IMR-90 (cell line): ENCODE measurements at regions not wholly inside any gene's neighbourhood (a gene's known extent, or its start where the extent isn't known, plus 50 kb on each side); places are given as distances from the start of the nearest gene placed in this dataset.

Experiments used
- ATAC-seq: fragments of 200-7000 bp; cut with Tn5 transposase; 2 replicates; pipeline ENCODE4 v1.9.1; 2020; ENCODE audit warnings: low read depth, mild to moderate bottlenecking, moderate library complexity
- BruUV-seq: library from RNA; stranded (reverse); fragments of 400-500 nt; replicated peaks from 2 replicates; lab custom pipeline; 2021; lab: Mats Ljungman, UMichigan
- CTCF ChIA-PET: fragments of 300-600 bp; formaldehyde crosslinking; extraction: SDS; loops from one replicate; lab custom pipeline; 2021; ENCODE audit warnings: antibody characterized with exemption; lab: Yijun Ruan, JAX
- POLR2A ChIA-PET: fragments of 300-600 bp; sonication (Branson Sonifier 250); formaldehyde crosslinking; loops from one replicate; lab custom pipeline; 2022; ENCODE audit warnings: antibody characterized with exemption; ENCODE audit not compliant: unreplicated experiment; lab: Charles Lee
- DNase-seq: peaks from one replicate; pipeline ENCODE4 v3.0.0; 2013
- H2AFZ ChIP-seq: replicated peaks from 2 replicates; pipeline ENCODE3; 2013; ENCODE audit warnings: low read length, mild to moderate bottlenecking; ENCODE audit not compliant: poor library complexity
- H2AK5ac ChIP-seq: 2 replicates; pipeline ENCODE4 v1.6.1; 2013; ENCODE audit warnings: low read depth, low read length, inconsistent platforms
- H2AK9ac ChIP-seq: replicated peaks from 2 replicates; pipeline ENCODE3; 2013; ENCODE audit warnings: mild to moderate bottlenecking, low read depth, low read length, moderate library complexity; ENCODE audit not compliant: poor library complexity
- H2BK120ac ChIP-seq: 2 replicates; pipeline ENCODE4 v1.6.1; 2013; ENCODE audit warnings: low read depth, low read length, inconsistent platforms
- H2BK15ac ChIP-seq: 3 replicates; pipeline ENCODE4 v1.6.1; 2013; ENCODE audit warnings: low read depth, low read length, inconsistent platforms
- H2BK20ac ChIP-seq: 2 replicates; pipeline ENCODE4 v1.6.1; 2013; ENCODE audit warnings: low read depth, mild to moderate bottlenecking, inconsistent platforms, low read length, moderate library complexity
- H2BK5ac ChIP-seq: 2 replicates; pipeline ENCODE4 v1.6.1; 2013; ENCODE audit warnings: mild to moderate bottlenecking, low read depth, low read length, inconsistent platforms; ENCODE audit not compliant: poor library complexity, severe bottlenecking
- H3K14ac ChIP-seq: replicated peaks from 2 replicates; pipeline ENCODE4 v1.6.1; 2013; ENCODE audit warnings: low read depth, low read length, inconsistent platforms
- H3K18ac ChIP-seq: 2 replicates; pipeline ENCODE4 v1.6.1; 2013; ENCODE audit warnings: low read depth, low read length, control low read depth
- H3K23ac ChIP-seq: 2 replicates; pipeline ENCODE4 v1.6.1; 2013; ENCODE audit warnings: low read depth, low read length, inconsistent platforms
- H3K27ac ChIP-seq: 2 replicates; pipeline ENCODE4 v1.5.1; 2013; ENCODE audit warnings: mild to moderate bottlenecking, control low read depth, low read length; ENCODE audit not compliant: insufficient read depth
- H3K27me3 ChIP-seq: 2 replicates; pipeline ENCODE4 v1.6.1; 2013; ENCODE audit warnings: low read length; ENCODE audit not compliant: control insufficient read depth, insufficient read depth
- H3K36me3 ChIP-seq: 2 replicates; pipeline ENCODE4 v1.6.1; 2013; ENCODE audit warnings: low read length, mixed read lengths; ENCODE audit not compliant: control insufficient read depth, insufficient read depth
- H3K4ac ChIP-seq: 2 replicates; pipeline ENCODE4 v1.6.1; 2013; ENCODE audit warnings: low read depth, low read length, inconsistent platforms
- H3K4me1 ChIP-seq: 2 replicates; pipeline ENCODE4 v1.6.1; 2013; ENCODE audit warnings: low read length, mixed read lengths; ENCODE audit not compliant: control insufficient read depth, insufficient read depth
- H3K4me2 ChIP-seq: 2 replicates; pipeline ENCODE4 v1.6.1; 2013; ENCODE audit warnings: low read depth, mild to moderate bottlenecking, control low read depth, low read length, moderate library complexity
- H3K4me3 ChIP-seq: 2 replicates; pipeline ENCODE4 v1.5.1; 2013; ENCODE audit warnings: low read depth, mild to moderate bottlenecking, control low read depth, low read length, moderate library complexity; ENCODE audit not compliant: insufficient read depth
- H3K56ac ChIP-seq: 2 replicates; pipeline ENCODE4 v1.6.1; 2013; ENCODE audit warnings: low read length, inconsistent platforms; ENCODE audit not compliant: insufficient read depth; ENCODE audit errors: extremely low read depth
- H3K79me1 ChIP-seq, 2 experiments: 2 replicates each; pipeline ENCODE4 v1.6.1; 2013; ENCODE audit warnings: low read length in 2 of 2, inconsistent platforms in 1 of 2, low read depth in 1 of 2
- H3K9ac ChIP-seq: 2 replicates; pipeline ENCODE4 v1.6.1; 2013; ENCODE audit warnings: low read depth, low read length, control low read depth
- H3K9me1 ChIP-seq: 2 replicates; pipeline ENCODE4 v1.6.1; 2013; ENCODE audit warnings: low read length, inconsistent platforms; ENCODE audit not compliant: insufficient read depth
- H3K9me3 ChIP-seq: 2 replicates; pipeline ENCODE4 v1.6.1; 2013; ENCODE audit warnings: low read length; ENCODE audit not compliant: control insufficient read depth, insufficient read depth
- H4K20me1 ChIP-seq: 2 replicates; pipeline ENCODE4 v1.6.1; 2013; ENCODE audit warnings: low read length, inconsistent platforms; ENCODE audit not compliant: insufficient read depth
- H4K5ac ChIP-seq: 2 replicates; pipeline ENCODE4 v1.6.1; 2013; ENCODE audit warnings: mild to moderate bottlenecking, low read depth, low read length, control low read depth
- H4K8ac ChIP-seq, 2 experiments: 2 replicates each; pipeline ENCODE4 v1.6.1; 2013; ENCODE audit warnings: low read depth in 2 of 2, low read length in 2 of 2, control low read depth in 1 of 2, inconsistent platforms in 1 of 2
- H4K91ac ChIP-seq: 2 replicates; pipeline ENCODE4 v1.6.1; 2013; ENCODE audit warnings: low read depth, low read length, inconsistent platforms; ENCODE audit not compliant: insufficient read depth
- BHLHE40 ChIP-seq: fragments of 150-350 bp; IDR thresholded peaks from 2 replicates; pipeline ENCODE4 v1.6.1; 2016; ENCODE audit warnings: mild to moderate bottlenecking, low read depth, low read length
- CEBPB ChIP-seq: IDR thresholded peaks from 2 replicates; pipeline ENCODE4 v1.6.1; 2012; ENCODE audit warnings: low read depth, low read length, improper control_type of control experiment
- CTCF ChIP-seq: conservative IDR thresholded peaks from 2 replicates; pipeline ENCODE4 v1.5.1; 2012; ENCODE audit warnings: mild to moderate bottlenecking, low read depth, low read length, improper control_type of control experiment
- ELK1 ChIP-seq: fragments of 150-350 bp; IDR thresholded peaks from 2 replicates; pipeline ENCODE4 v1.6.1; 2016; ENCODE audit warnings: low read depth, mild to moderate bottlenecking, low read length, moderate library complexity, borderline replicate concordance
- MAFK ChIP-seq: IDR thresholded peaks from 2 replicates; pipeline ENCODE4 v1.6.1; 2012; ENCODE audit warnings: low read depth, low read length, improper control_type of control experiment
- MAZ ChIP-seq: IDR thresholded peaks from 2 replicates; pipeline ENCODE4 v1.6.1; 2012; ENCODE audit warnings: low read depth, mild to moderate bottlenecking, low read length, improper control_type of control experiment, moderate library complexity, borderline replicate concordance
- NFE2L2 ChIP-seq: fragments of 150-350 bp; IDR thresholded peaks from 2 replicates; pipeline ENCODE4 v1.6.1; 2016; ENCODE audit warnings: low read depth, mild to moderate bottlenecking, low read length
- POLR2A ChIP-seq: IDR thresholded peaks from 2 replicates; pipeline ENCODE4 v1.6.1; 2012; ENCODE audit warnings: mild to moderate bottlenecking, low read depth, low read length
- RAD21 ChIP-seq: IDR thresholded peaks from 2 replicates; pipeline ENCODE4 v1.6.1; 2012; ENCODE audit warnings: low read length, improper control_type of control experiment
- RFX5 ChIP-seq: IDR thresholded peaks from 2 replicates; pipeline ENCODE4 v1.8.0; 2012; ENCODE audit warnings: low read depth, mild to moderate bottlenecking, low read length, moderate library complexity
- SMC3 ChIP-seq: fragments of 150-350 bp; IDR thresholded peaks from 2 replicates; pipeline ENCODE4 v1.6.1; 2016; ENCODE audit warnings: low read depth, mild to moderate bottlenecking, antibody characterized with exemption, low read length, moderate library complexity
- USF2 ChIP-seq: fragments of 150-350 bp; IDR thresholded peaks from 2 replicates; pipeline ENCODE4 v1.6.1; 2017; ENCODE audit warnings: mild to moderate bottlenecking, antibody characterized with exemption, low read length, low read depth
- whole genome bisulfite sequencing, 2 experiments: methylation state at CpG; one replicate each; pipeline versions ENCODE4 v1.1.5 to v1.1.7; 2013; ENCODE audit warnings: missing lambda C conversion rate in 2 of 2; ENCODE audit not compliant: insufficient read length in 1 of 2; ENCODE audit errors: extremely low coverage in 2 of 2; 5-methylcytosine and 5-hydroxymethylcytosine counted together
- dilution Hi-C: fragments of 300-500 bp; cut with HindIII; formaldehyde crosslinking; loops from one replicate; pipeline ENCODE4 v1.14.3; 2018; ENCODE audit warnings: low sequenced_read_pairs; ENCODE audit not compliant: unreplicated experiment
- in situ Hi-C: fragments of 300-500 bp; cut with MboI; formaldehyde crosslinking; loops from 3 replicates; pipeline ENCODE4 v1.14.3; 2019; ENCODE audit warnings: low sequenced_read_pairs, inconsistent platforms, mixed read lengths
- intact Hi-C: fragments of 100-400 bp; cut with micrococcal nuclease; formaldehyde crosslinking; loops from 2 replicates; pipeline ENCODE4 v1.10.0; 2022

DNA sequence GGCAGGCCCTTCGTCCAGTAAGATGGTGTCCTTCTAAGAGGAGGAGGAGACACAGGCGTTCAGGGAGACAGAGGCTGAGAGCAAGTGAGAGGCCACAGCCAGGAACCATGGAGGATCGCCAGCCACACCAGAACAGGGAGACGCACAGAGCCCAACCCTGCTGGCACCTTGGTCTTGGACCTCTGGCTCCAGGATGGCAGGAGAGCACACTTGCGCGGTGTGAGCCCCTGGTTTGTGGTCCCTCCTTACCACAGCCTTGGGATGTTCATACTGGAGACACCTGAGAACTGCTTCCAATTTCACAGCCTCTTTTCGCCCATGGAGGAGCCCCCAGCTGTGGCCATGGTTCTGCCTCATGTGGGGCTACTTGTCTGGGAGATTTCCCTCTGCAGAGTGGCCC, 222.4 kb downstream of the DLL1 start:
- no peak overlapping the region for H2AFZ ChIP-seq
- peaks cover 29% of the 10 kb centered on the region; the same call in 1 of the 2 replicates for H3K9me3 ChIP-seq
- H2BK120ac ChIP-seq: no peak overlapping the region
- no peak overlapping the region for H3K4ac ChIP-seq
- no peak for TF ChIP-seq RFX5
- TF ChIP-seq MAFK: no peak
- no peak for TF ChIP-seq RAD21
- TF ChIP-seq MAZ: no peak
- no peak for TF ChIP-seq SMC3
- no peak for TF ChIP-seq CEBPB
- no peak for TF ChIP-seq NFE2L2
- no peak for TF ChIP-seq BHLHE40
- TF ChIP-seq USF2: no peak
- TF ChIP-seq ELK1: no peak
- TF ChIP-seq CTCF: no peak
- no peak for TF ChIP-seq POLR2A
- ChIA-PET POLR2A (no interaction called here), CTCF (no interaction called here)
- H3K27me3 ChIP-seq: no peaks in the 10 kb centered on the region
- H4K20me1 ChIP-seq: no peaks in the 10 kb centered on the region
- no peak overlapping the region for H3K4me3 ChIP-seq
- ATAC-seq: no peak
- no peak overlapping the region for H3K18ac ChIP-seq
- dilution Hi-C loops (no loop called here), intact Hi-C loops (no loop called here), in situ Hi-C loops (no loop called here)
- no peak overlapping the region for H2AK5ac ChIP-seq
- H2BK15ac ChIP-seq: no peak overlapping the region
- no peaks in the 10 kb centered on the region for H3K36me3 ChIP-seq
- no peak overlapping the region for H3K14ac ChIP-seq
- H4K8ac ChIP-seq: no peak overlapping the region
- 40% methylated on average over 2 of the region's 7 CpGs; no CpG with 5 or more reads in 1 of the 2 experiments for WGBS, 2 experiments
- H3K23ac ChIP-seq: no peak overlapping the region
- H3K79me1 ChIP-seq: no peaks in the 10 kb centered on the region
- H3K27ac ChIP-seq: no peak overlapping the region
- no peak overlapping the region for H4K91ac ChIP-seq
- no peak overlapping the region for H3K9ac ChIP-seq
- no peak overlapping the region for H3K56ac ChIP-seq
- H3K9me1 ChIP-seq: no peaks in the 10 kb centered on the region
- BruUV-seq: no TSS peak
- no peak overlapping the region for H2AK9ac ChIP-seq
- no peak overlapping the region for H3K4me2 ChIP-seq
- no peak for DNase-seq
- H2BK5ac ChIP-seq: no peak overlapping the region
- no peak overlapping the region for H2BK20ac ChIP-seq
- no peak overlapping the region for H4K5ac ChIP-seq
- H3K4me1 ChIP-seq: no peaks in the 10 kb centered on the region
